NCI-H2227 treated with DMSO at 0.1 percent for 48 hours (cell line): ENCODE measurements at regions not wholly inside any gene's neighbourhood (a gene's known extent, or its start where the extent isn't known, plus 50 kb on each side); places are given as distances from the start of the nearest gene placed in this dataset.
"Not testable (repeated sequence)": the region's sequence is repeated elsewhere in the genome, so short reads cannot be mapped to it uniquely, and the experiment has no call there.

Experiments used
- DNase-seq: peaks from one replicate; lab custom pipeline; 2025; lab: John Stamatoyannopoulos, UW

DNA sequence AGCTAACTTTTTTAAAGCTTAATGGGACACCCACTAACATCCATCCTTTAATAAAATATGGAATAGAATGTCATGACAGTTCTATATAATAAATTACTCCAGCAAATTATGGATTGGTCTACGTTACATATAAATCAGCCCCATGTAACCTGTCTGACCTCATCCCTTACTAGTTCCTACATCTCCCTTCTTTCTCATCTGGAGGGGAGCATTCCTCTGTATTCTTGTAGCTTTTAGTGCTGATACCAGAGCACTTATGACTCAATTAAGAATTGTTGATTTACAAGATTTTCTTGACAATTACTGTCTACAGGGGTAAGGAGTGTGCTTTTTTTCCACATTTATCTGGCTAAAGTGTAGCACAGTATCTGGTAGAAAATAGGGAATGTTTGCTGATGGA is 523.7 kb downstream of the FAM181B start:
- no peak for DNase-seq

DNA sequence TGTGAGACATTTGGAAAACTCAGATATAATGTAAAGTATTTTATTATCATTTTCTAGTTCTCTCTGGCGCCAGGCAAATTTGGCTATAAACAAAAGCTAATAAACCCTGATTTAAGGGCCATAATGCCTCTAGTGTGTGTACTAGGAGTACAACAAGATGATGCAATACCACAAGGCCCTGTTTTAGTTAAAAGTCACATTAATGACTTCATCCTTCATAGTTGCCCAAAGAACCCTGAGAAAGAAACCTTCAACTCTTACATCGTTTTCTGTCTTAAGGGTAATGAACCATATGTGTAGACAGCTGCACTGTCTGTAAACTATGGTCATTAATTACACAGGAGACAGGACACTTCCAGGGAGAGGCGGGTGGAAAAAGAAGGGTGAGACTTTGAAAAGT is 538.4 kb downstream of the FAM181B start:
- DNase-seq, result no peak

DNA sequence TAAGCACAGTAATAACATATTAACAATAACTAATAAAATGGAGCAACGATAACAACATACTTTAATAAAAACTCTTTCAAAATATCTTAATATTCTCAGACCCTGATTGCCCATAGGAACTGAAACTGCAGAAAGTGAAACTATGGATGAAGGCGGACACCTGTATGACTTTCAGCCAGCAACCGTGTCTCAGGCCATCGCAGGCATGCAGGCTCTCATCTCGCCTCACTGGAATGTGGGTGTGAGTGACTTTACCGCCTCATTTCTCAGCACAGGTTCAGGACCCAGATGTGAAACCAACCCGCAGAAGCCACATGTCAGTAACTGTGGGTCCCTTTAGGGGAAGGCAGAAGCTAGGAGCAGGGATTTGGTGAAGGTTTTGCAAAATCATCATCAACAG is 539.1 kb downstream of the FAM181B start:
- no peak for DNase-seq

GRCh38 chr11:82191695-82192094 is 542.0 kb downstream of the FAM181B start:
- DNase-seq, result no peak

- DNase-seq, result no peak
These were observed 547.7 kb downstream of the FAM181B start for GRCh38 chr11:82185925-82186324.

- no peak for DNase-seq
These were observed 548.7 kb downstream of the FAM181B start for GRCh38 chr11:82184966-82185365.

DNA sequence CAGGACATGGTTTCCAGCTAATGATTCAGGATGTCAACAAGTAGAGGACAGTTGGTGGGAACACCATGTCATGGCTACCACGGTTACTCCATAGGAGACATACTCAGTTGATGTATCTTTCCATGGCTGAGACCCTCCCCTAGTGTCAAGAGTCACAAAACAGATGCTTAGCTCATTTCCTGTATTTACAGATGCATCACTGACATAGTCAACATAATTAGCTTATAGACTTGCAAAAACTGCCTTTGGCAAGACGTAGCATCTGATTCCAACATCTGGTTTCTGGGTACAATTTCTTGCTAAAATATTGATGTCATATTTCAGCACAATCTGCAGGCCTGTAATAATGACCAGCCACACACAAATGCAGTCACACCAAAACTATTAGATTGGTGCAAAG is 550.3 kb downstream of the FAM181B start:
- no peak for DNase-seq

- DNase-seq, result not testable (repeated sequence)
These were observed 551.0 kb downstream of the FAM181B start for GRCh38 chr11:82182697-82183096.

DNA sequence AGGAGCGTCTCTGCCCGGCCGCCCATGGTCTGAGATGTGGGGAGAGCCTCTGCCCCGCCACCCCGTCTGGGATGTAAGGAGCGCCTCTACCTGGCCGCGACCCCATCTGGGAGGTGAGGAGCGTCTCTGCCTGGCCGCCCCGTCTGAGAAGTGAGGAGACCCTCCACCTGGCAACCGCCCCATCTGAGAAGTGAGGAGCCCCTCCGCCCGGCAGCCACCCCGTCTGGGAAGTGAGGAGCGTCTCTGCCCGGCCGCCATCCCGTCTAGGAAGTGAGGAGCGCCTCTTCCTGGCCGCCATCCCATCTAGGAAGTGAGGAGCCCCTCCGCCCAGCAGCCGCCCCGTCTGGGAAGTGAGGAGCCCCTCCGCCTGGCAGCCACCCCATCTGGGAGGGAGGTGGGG is 551.9 kb downstream of the FAM181B start:
- DNase-seq, result not testable (repeated sequence)

DNA sequence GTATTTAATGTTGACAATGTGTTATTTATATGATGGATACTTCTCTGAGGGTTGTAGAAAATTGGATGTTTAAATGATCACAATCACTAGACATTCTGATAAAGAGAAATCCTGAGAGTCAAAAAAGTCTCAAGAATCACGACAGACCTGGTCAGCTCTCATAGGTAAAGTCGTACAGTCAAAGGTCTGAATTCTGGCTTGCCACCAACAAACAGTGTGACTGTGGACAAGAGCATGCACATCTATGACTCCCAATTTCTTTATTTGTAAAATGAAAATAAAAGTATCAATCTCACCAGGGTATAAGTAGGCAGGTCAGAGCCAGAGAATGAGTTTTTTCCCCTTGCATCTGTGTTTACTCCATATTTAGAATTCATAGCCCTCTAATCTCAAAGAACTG is 556.7 kb downstream of the FAM181B start:
- no peak for DNase-seq

DNA sequence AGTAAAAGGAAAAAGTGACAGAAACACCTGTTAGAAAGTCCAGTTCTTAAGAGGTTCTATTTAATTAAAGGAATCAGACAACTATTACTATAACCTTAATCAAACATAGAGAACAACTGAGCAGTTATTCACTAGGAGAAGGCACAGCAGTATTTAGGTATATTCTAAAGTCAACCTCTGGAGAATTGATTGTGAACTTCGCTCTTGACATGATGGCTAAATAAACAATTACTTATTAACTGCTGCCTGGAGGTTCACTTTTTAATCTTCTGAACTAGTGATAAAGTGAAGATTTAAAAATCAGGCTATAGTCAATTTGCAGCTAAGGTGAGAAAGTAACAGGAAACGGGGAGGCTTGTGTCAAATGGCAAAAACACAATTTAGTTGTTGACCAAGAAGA is 557.3 kb downstream of the FAM181B start:
- no peak for DNase-seq

DNA sequence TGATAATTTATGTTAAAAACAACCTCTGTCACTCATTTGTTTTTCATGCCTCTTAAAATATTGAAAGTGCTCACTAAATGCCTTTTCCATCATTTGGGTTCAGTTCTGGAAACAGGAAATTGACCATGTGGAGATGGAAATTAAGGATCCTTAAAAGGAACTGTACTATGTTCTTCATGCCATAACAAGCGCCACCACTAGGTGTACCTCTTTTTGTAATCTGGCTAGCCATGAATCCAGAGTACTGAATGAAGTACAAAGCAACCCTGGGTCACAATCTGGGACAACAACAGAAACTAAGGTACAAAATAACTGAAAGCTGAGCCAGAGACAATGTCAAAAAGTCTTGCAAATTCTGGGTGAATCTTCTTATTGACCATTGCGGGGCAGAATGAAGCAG is 559.1 kb downstream of the FAM181B start:
- no peak for DNase-seq

DNA sequence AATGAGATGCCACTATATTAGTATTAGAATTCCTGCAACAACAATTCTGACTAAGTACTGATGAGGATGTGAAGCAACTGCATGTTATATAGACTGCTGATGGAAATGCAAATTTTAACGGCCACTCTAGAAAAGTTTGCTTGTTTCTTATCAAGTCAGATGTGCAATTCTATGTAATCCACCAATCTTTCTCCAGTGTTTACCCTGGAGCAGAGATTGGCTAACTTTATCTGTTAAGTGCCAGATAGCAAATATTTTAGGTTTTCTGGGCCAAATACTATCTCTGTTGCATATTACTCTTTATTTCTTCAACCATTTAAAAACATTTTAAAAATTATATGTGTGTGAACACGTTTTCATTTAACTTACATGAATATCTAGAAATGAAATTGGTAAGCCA is 586.9 kb downstream of the FAM181B start:
- no peak for DNase-seq

DNA sequence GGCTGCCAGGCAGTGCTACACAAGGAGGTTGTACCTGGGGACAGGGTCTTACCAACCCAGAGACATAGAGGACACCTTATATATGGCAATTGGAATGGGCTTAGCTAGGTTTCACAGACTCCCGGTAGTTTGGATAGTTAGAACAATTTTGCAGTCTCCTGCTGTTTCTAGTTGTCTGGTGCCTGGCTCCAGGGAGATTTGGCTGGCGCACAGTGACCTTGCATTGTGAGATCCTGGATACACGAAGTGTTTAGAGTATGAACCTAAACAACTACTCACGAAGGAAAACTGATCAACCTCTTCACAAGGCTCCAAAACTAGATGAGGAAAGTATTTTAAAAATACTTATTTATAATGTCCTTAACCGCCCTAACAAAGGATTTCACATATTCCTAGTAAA is 614.7 kb downstream of the FAM181B start:
- no peak for DNase-seq

GRCh38 chr11:82117362-82117761 is 616.3 kb downstream of the FAM181B start:
- DNase-seq, result no peak

GRCh38 chr11:82105331-82105998 is 628.2 kb downstream of the FAM181B start:
- no peak for DNase-seq

- no peak for DNase-seq
These were observed 640.8 kb downstream of the FAM181B start for GRCh38 chr11:82092904-82093303.

DNA sequence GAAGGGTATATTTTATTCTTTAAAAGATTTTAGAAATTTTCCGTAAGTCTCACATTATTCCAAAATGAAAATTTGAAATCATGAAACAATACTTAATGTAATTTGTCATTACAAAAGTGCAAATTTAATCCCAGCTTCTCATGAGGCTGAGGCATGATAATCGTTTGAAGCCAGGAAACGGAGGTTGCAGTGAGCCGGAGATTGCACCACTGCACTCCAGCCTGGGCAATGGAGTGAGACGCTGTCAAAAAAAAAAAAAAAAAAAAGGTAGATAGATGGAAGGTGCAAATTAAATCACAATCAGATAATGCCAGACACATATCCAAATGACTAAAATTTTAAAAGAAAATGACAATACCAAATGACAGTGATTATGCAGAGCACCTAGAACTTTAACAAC is 644.2 kb downstream of the FAM181B start:
- no peak for DNase-seq

GRCh38 chr11:82085493-82085892 is 648.2 kb downstream of the FAM181B start:
- DNase-seq, result no peak

DNA sequence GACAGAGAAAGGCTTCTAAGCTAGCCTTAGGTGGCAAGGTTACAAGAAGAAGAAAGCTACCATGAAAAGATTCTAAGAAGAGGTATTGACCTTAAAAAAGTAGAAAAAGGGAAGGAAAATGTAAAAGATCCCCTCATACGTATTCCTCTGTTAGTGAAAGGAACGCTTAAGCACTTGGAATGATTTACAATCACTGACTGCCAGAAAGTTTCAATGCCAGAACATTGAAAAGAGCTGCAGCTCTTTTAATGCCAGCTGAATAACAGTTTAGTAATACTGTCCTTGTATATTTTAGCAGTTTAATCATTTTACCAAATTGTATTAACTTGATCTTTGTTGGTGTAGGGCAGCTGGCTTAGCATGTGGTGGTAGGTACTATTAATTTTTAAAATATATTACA is 650.7 kb downstream of the FAM181B start:
- no peak for DNase-seq

GRCh38 chr11:82080160-82080559 is 653.5 kb downstream of the FAM181B start:
- DNase-seq, result no peak

DNA sequence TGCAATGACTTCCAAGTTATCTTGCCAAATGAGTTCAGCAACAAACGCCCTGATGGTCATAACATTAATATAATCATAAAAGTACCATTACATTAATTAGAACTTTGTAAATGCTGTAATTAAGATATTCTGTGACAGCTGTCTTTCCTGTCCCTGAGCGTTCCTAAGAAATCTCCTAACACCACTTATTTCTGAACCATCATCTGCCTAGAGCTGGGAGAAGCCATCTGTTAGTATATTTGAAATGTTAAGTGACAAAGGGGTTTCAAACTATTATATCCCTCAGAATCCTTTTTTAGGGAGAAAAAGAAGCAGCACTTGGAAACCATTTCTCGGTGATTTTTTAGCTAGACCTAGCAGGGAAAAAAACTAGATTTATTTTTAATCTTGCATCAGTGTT is 657.5 kb downstream of the FAM181B start:
- DNase-seq, result no peak

DNA sequence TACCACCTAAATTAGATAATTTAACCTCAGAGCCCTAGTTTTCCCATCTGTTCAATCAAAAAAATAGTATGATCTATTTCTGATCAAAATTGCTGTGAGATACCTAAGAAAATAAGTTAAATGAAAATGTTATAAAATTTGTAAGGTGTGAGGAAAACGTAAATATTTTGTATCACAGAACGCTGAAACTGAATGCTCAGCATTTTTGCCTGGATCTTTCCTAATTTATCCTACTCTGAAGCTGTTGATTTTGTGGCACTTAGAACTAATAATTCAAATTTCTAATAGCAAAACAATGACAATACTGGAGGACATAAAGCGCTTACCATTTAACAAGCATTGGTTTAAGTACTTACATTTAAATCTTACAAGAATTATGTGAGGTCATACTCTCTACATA is 674.2 kb downstream of the FAM181B start:
- no peak for DNase-seq

DNA sequence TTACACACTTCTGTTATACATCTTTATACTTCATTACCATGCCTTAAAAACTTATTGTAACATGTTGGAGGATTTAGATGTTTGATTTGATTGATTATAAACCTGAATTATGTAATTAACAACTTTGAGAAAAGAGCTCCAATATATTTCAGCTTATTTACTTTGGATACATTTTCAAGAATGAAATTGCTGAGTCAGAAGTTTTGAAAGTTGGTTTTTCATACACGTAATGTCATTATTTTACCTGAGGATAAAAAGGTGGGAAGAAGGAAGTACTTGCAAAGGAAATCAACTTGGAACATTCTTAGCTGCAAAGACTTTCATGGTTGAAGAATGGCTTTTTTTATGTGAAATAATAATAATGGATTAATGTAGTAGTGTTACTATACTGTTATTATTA is 677.2 kb downstream of the FAM181B start:
- DNase-seq, result no peak

GRCh38 chr11:82049199-82049598 is 684.5 kb downstream of the FAM181B start:
- DNase-seq, result no peak
